ENCODE measurements at regions not wholly inside any gene's neighbourhood (a gene's known extent, or its start where the extent isn't known, plus 50 kb on each side); places are given as distances from the start of the nearest gene placed in this dataset.
"Not testable (repeated sequence)": the region's sequence is repeated elsewhere in the genome, so short reads cannot be mapped to it uniquely, and the experiment has no call there.

DNA sequence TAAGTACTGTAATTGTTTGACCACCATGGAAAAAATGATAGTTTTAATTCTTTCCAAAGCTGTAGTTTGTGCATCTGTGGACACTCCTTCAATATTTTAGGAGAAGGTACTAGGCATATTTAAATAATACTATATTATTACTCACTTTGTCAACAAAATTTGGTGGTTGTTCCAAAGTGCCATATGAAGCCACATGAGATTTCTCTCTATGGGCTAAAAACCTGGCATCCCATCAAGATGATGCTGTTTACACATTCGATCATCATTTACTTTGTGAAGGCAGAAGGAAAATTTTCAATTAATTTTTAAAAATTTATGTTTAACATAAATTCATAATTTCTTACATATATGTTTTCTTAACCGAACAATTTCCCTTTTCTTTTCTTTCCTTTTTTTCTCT lies 502.6 kb upstream of the JAG1 start:
- TF ChIP-seq CTCF (IDR thresholded peaks at IDR 0.05; ENCODE audit: insufficient read depth, low read length, poor library complexity, severe bottlenecking) = no peak
- no peaks in the 10 kb centered on the region for H3K36me3 ChIP-seq (ENCODE audit: control insufficient read depth, insufficient read depth, low read length)
- DNase-seq (ENCODE audit: low read depth) = no peak
- H3K27me3 ChIP-seq (ENCODE audit: control insufficient read depth, insufficient read depth, low read length) = no peaks in the 10 kb centered on the region
- H3K4me3 ChIP-seq (ENCODE audit: low read depth, low read length) = no peak overlapping the region

GRCh38 chr20:11178946-11179654 lies 505.3 kb upstream of the JAG1 start:
- no peaks in the 10 kb centered on the region for H3K36me3 ChIP-seq (ENCODE audit: control insufficient read depth, insufficient read depth, low read length)
- no peak overlapping the region for H3K4me3 ChIP-seq (ENCODE audit: low read depth, low read length)
- peak; percentile 25 for TF ChIP-seq CTCF (IDR thresholded peaks at IDR 0.05; ENCODE audit: insufficient read depth, low read length, poor library complexity, severe bottlenecking)
- no peaks in the 10 kb centered on the region for H3K27me3 ChIP-seq (ENCODE audit: control insufficient read depth, insufficient read depth, low read length)
- peak; percentile 94 for DNase-seq (ENCODE audit: low read depth)

DNA sequence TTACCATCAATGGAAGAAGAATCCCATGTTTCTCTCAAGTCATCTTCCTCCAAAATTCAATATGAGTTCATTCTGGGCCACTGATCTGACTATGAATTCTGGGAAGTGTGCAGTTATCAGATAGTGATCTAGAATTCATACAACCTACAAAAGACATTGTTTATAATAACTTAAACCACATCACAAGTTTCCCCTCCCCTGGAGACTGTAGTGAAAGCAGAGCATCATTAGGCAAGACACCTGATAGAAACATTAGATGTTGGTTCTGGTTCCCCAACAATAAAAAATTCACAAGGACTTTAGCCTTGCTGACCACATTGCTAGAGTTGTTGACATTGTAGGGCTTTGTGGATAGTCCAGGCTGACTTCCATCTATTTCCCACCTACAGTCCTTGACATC lies 506.4 kb upstream of the JAG1 start:
- DNase-seq (ENCODE audit: low read depth) = no peak
- no peaks in the 10 kb centered on the region for H3K27me3 ChIP-seq (ENCODE audit: control insufficient read depth, insufficient read depth, low read length)
- TF ChIP-seq CTCF (IDR thresholded peaks at IDR 0.05; ENCODE audit: insufficient read depth, low read length, poor library complexity, severe bottlenecking) = no peak
- H3K36me3 ChIP-seq (ENCODE audit: control insufficient read depth, insufficient read depth, low read length) = no peaks in the 10 kb centered on the region
- H3K4me3 ChIP-seq (ENCODE audit: low read depth, low read length) = no peak overlapping the region

DNA sequence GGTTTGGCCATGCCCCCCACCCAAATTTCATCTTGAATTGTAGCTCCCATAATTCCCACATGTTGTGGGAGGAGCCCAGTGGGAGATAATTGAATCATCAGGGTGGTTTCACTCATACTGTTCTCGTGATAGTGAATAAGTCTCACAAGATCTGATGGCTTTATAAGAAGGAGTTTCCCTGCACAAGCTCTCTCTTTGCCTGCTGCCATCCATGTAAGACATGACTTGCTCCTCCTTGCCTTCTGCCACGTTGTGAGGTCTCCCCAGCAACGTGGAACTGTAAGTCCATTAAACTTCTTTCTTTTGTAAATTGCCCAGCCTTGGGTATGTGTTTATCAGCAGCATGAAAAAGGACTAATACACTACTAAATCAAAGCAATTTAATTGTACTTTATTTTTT lies 507.3 kb upstream of the JAG1 start:
- H3K27me3 ChIP-seq (ENCODE audit: control insufficient read depth, insufficient read depth, low read length); H3K4me3 ChIP-seq (ENCODE audit: low read depth, low read length); H3K36me3 ChIP-seq (ENCODE audit: control insufficient read depth, insufficient read depth, low read length); DNase-seq (ENCODE audit: low read depth): not testable (repeated sequence)

DNA sequence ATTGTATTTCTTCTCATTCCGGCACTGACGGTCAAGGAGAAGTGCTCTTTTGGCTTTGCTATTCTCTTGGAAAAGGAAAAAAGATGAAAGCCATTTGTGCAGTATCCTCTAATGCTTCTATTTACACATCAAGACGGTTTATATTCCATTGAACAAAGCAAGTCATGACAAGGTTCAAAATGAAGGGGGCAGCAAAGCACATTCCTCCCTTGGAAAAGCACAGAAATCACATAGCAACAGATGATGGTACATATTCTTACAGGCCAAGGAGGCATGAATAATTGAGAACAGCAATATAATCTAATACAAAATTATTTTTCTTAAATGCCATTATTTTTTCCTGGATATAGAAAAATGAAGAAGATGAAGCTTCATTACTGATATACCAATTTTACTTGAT lies 508.2 kb upstream of the JAG1 start:
- no peak for DNase-seq (ENCODE audit: low read depth)
- no peak overlapping the region for H3K4me3 ChIP-seq (ENCODE audit: low read depth, low read length)
- H3K27me3 ChIP-seq (ENCODE audit: control insufficient read depth, insufficient read depth, low read length) = no peaks in the 10 kb centered on the region
- no peaks in the 10 kb centered on the region for H3K36me3 ChIP-seq (ENCODE audit: control insufficient read depth, insufficient read depth, low read length)
- TF ChIP-seq CTCF (IDR thresholded peaks at IDR 0.05; ENCODE audit: insufficient read depth, low read length, poor library complexity, severe bottlenecking) = no peak

DNA sequence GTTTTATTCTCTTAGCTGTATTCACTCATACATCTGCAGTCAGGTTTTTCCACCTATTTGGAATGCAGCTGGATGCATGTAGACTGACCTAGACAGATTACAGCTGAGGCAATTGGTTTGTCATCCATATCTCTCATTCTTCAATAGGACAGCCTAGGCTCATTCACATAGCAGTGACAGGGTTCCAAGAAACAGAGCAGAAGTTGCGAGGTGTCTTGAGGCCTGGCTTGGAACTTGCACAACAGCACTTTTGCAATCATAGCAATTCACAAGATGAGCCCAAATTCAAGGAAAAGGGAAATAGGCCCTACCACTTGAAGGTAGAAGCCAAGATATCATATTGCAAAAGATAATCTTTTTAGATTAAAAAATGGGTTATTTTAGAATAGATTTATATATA lies 508.9 kb upstream of the JAG1 start:
- DNase-seq (ENCODE audit: low read depth) = no peak
- Histone ChIP-seq H3K36me3 (ENCODE audit: control insufficient read depth, insufficient read depth, low read length) (no peaks in the 10 kb centered on the region), H3K4me3 (ENCODE audit: low read depth, low read length) (no peak overlapping the region), H3K27me3 (ENCODE audit: control insufficient read depth, insufficient read depth, low read length) (no peaks in the 10 kb centered on the region)
- no peak for TF ChIP-seq CTCF (IDR thresholded peaks at IDR 0.05; ENCODE audit: insufficient read depth, low read length, poor library complexity, severe bottlenecking)
